NCI-H446 (cell line): ENCODE measurements at regions not wholly inside any gene's neighbourhood (a gene's known extent, or its start where the extent isn't known, plus 50 kb on each side); places are given as distances from the start of the nearest gene placed in this dataset.
"Not testable (repeated sequence)": the region's sequence is repeated elsewhere in the genome, so short reads cannot be mapped to it uniquely, and the experiment has no call there.

Experiments
- DNase-seq, 2 experiments: peaks; one replicate each; lab custom pipeline; 2025; lab: John Stamatoyannopoulos, UW

- DNase-seq = no peak
Observed at GRCh38 chr7:113030489-113030888, 56.1 kb downstream of the GPR85 start.

DNA sequence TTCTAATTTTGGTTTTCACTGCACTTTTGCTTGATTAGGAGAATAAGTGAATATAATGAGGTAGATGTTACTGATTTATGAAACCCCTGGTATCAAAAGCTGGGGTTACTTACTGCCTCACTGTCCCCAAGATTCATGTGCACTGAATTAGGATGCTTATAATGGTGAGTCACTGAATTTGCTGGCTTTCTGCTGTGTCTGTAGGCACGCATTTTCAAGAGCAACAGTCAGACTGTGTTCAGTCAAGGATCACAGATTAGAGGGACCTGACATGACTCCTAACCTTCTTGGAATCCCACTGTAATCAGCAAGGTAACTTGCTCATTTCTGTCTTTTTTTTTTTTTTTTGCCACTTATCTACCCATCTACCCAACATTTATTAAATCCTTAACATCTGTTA, 59.7 kb downstream of the GPR85 start:
- DNase-seq = no peak

DNA sequence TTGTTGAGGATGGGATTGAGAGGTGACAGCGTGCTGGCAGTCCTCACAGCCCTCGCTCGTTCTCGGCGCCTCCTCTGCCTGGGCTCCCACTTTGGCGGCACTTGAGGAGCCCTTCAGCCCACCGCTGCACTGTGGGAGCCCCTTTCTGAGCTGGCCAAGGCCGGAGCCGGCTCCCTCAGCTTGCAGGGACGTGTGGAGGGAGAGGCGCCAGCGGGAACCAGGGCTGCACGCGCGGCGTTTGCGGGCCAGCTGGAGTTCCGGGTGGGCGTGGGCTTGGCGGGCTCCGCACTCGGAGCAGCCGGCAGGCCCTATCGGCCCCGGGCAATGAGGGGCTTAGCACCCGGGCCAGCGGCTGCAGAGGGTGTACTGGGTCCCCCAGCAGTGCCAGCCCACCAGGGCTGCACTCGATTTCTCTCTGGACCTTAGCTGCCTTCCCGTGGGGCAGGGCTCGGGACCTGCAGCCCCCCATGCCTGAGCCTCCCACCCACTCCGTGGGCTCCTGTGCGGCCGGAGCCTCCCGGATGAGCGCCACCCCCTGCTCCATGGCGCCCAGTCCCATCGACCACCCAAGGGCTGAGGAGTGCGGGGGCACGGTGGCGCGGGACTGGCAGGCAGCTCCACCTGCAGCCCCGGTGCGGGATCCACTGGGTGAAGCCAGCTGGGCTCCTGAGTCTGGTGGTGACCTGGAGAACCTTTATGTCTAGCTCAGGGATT, 69.3 kb downstream of the GPR85 start:
- DNase-seq = not testable (repeated sequence)

DNA sequence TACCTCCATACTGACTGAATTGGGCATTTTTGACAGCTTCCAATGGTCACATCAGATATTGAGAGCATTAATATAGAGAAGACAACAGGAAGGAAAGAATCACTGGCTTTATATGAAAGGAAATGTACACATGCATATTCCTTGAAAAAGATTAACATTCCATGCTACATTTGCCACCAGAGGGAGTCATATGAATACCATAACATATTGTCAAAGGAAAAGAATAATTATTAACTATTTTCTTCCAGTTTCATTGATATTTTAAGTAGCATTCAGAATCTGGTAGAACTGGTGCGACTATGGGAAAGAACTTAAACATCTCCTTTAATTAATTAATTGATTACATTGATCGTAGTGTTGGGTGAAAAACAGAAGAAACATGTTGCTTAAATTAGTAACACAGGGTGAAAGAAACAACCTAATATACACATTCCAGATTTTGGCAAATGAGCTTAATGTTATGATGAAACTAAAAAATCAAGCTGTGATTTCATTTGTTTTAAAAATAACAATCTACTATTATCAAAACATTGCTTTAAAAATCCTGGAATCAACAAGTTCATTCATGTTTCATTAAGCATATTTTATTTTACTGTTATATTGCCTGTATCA, 71.5 kb downstream of the GPR85 start:
- DNase-seq = peak in 1 of 2 experiments; percentile 47

- DNase-seq = no peak
Observed at GRCh38 chr7:113013761-113014449, 72.7 kb downstream of the GPR85 start.

GRCh38 chr7:113012862-113013261, 73.8 kb downstream of the GPR85 start:
- DNase-seq = not testable (repeated sequence)

GRCh38 chr7:113010377-113010776, 76.2 kb downstream of the GPR85 start:
- no peak for DNase-seq

DNA sequence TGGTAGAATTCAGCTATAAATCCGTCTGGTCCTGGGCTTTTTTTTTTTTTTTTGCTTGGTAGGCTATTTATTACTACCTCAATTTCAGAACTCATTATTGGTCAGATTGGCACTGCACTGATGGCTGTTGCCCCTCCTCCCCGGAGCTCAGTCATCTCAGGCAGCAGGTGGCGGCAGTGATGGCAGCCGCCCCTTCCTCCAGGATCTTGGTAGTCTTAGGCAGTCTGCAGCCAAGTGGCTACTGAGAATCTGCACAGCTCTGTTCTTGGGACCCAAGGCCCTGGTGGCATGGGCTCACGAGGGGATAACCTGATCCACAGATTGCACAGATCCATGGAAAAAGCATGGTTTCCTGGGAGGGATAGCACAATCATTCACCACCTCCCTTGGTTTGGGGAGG, 77.9 kb downstream of the GPR85 start:
- no peak for DNase-seq

GRCh38 chr7:113004726-113005454, 81.7 kb downstream of the GPR85 start:
- DNase-seq = no peak

DNA sequence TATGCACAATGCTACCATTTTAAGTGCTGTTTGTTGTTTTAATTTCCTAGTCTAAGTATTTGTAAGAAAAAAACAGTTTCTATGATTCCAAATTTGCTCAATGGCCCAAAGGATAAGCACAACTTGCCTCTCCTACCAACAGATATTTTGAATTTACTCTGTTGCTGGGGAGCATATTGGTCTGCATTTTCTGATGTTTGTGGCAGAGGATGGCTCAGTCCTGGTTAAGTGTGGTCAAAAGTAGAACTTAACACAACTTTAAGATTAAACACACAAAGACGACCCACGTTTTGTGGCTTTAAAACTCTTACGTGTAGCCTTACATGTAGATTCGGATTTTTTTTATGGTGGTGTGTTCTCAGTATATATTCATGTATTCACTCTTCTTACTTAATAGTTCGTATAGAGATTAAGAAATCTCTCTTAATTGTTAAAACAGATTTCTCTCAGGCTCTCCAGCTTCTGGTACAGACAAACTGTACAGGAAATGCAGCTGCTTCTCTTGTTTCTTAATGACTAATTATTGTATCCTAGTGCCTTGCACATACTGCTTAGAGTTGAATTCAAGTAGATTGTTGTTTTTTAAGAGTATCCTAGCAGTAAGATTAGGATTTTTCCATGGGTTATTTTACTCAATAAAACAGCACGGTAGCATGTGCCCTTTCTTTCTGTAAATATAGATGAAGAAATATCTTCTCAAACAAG, 86.2 kb downstream of the GPR85 start:
- DNase-seq = no peak

- DNase-seq = no peak
Observed at GRCh38 chr7:112997831-112998230, 88.8 kb downstream of the GPR85 start.

DNA sequence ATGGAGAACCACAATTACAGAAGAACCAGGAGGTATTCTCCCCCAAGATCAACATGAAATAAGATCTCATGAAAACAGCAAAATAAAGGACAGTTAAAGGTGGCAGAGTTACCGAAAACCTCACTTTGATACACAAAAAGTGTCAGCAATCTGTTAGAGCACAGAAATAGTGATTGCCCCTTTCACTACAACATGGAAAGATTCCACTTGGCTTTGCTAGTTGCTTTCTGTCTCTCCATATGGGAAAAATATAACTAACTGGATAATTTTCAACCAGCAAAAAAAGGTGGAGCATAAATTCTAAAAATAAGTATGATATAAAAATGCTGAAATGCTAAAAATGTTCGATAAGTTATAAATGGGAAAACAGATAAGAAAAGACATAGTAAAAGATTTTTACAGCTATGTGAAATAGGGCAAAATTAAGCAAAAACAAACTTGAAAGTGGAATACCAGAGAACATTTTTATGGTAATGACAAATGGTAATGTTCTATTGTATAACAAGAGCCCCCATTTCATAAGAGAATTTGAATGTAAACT, 90.2 kb downstream of the GPR85 start:
- no peak for DNase-seq

- no peak for DNase-seq
Observed at GRCh38 chr7:112995059-112995824, 91.4 kb downstream of the GPR85 start.

GRCh38 chr7:112994656-112995055, 92.0 kb downstream of the GPR85 start:
- DNase-seq = no peak

DNA sequence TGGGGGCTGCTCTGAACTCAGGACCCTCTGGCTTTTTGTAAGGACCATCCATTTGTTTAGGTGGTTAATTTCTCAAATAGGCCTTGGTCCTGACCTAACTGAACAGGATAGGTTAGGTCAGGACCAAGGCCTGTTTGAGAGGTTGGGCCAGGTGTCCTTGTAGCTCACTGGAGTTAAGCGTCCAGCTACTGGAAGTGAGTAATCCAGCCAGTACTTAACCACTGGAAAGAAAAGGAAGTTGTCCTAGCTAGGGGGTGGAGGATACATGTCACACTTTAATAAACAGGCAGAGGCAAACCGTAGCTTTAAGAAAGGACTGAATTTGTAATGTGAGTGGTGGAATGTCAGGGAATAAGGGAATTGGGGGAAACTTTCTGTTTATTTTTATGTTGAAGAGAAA, 96.0 kb downstream of the GPR85 start:
- DNase-seq = no peak

DNA sequence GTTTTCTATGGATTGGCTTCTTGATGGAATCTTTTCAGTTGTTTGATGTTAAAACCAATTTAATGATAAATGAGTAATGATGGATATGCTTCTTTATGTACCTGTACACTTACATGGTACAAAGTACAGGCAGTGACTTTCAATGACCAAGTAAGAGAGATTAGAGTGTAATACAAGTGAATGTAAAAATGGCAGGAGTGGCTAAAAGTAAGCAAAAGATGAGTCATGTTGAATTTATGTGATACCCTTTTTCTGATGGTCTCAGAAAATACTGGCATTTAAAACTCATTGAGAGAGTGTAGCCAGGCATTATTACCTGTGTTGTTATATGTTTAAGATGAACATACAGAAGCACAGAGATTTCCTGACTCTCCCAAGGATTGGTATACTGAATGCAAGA, 97.1 kb downstream of the GPR85 start:
- DNase-seq = no peak

- no peak for DNase-seq
Observed at GRCh38 chr7:112987171-112987570, 99.5 kb downstream of the GPR85 start.

- no peak for DNase-seq
Observed at GRCh38 chr7:112986256-112987031, 100.2 kb downstream of the GPR85 start.

- DNase-seq = no peak
Observed at GRCh38 chr7:112985377-112985987, 101.1 kb downstream of the GPR85 start.
